ENCODE measurements at regions not wholly inside any gene's neighbourhood (a gene's known extent, or its start where the extent isn't known, plus 50 kb on each side); places are given as distances from the start of the nearest gene placed in this dataset.

DNA sequence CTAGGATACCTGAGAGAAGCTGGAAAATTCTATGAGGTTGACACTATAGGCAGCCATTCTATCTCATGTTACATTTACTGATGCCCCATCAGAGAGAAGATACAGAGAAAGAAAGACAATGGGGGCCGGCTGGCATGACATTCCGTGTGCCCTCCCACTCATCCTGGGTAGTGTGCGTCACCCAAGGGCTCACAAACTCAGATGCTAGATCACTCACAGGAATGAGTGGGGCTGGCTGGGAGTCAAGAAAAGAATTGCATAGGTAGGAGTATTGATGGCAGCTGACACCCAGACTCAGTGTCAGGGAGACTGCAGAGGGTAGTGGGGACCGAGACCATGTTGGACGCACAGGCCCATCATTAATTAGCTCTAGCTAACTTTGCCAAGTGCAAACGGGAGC lies 1113.5 kb upstream of the AUTS2 start:
- TF ChIP-seq, protein P1, sequence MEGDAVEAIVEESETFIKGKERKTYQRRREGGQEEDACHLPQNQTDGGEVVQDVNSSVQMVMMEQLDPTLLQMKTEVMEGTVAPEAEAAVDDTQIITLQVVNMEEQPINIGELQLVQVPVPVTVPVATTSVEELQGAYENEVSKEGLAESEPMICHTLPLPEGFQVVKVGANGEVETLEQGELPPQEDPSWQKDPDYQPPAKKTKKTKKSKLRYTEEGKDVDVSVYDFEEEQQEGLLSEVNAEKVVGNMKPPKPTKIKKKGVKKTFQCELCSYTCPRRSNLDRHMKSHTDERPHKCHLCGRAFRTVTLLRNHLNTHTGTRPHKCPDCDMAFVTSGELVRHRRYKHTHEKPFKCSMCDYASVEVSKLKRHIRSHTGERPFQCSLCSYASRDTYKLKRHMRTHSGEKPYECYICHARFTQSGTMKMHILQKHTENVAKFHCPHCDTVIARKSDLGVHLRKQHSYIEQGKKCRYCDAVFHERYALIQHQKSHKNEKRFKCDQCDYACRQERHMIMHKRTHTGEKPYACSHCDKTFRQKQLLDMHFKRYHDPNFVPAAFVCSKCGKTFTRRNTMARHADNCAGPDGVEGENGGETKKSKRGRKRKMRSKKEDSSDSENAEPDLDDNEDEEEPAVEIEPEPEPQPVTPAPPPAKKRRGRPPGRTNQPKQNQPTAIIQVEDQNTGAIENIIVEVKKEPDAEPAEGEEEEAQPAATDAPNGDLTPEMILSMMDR (IDR thresholded peaks at IDR 0.05; ENCODE audit: insufficient read depth, low read length, missing control alignments), result no peak
- ChIA-PET POLR2A (no interaction called here), CTCF (no interaction called here)
- no peak for DNase-seq (ENCODE audit: low read depth, low spot score)
- H3K4me3 ChIP-seq (ENCODE audit: low read depth, low read length), result no peak overlapping the region

DNA sequence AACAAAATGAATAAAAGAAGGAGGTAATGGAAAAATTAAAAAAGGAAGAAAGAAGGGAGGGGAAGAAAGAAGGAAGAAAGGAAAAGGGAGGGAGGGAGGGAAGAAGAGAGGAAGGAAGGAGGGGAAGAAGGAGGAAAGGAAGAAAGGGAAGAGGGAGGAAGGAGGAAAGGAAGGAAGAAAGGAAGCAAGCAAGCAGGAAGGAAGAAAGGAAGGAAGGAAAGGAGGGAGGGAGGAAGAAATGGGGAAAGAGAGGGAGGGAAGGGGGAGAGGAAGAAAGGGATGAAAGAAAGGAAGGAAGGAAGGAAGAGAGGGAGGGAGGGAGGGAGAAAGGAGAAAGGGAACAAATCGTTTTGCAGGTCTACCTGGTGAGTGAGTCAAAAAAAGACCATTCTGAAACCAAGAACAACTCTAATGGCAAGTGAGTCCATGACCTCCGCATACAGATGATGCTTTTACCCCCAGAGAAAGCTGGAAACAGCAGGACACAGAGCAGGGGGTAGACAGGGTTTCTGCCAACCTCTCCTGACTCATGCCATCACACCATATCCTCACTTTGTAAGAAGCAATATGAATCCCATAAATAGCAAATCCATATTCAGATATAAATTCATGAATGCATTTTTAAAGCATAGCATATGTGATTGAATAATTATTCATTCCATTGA lies 1112.9 kb upstream of the AUTS2 start:
- H3K4me3 ChIP-seq (ENCODE audit: low read depth, low read length), result no peak overlapping the region
- DNase-seq (ENCODE audit: low read depth, low spot score), result no peak
- ChIA-PET POLR2A (no interaction called here), CTCF (interaction anchor here (1.7 kb wide), 1 partner anchor 9 kb away, joined by 3 read pairs; no protein-coding TSS in a partner anchor)
- TF ChIP-seq, protein P1 (IDR thresholded peaks at IDR 0.05; ENCODE audit: insufficient read depth, low read length, missing control alignments), result no peak

DNA sequence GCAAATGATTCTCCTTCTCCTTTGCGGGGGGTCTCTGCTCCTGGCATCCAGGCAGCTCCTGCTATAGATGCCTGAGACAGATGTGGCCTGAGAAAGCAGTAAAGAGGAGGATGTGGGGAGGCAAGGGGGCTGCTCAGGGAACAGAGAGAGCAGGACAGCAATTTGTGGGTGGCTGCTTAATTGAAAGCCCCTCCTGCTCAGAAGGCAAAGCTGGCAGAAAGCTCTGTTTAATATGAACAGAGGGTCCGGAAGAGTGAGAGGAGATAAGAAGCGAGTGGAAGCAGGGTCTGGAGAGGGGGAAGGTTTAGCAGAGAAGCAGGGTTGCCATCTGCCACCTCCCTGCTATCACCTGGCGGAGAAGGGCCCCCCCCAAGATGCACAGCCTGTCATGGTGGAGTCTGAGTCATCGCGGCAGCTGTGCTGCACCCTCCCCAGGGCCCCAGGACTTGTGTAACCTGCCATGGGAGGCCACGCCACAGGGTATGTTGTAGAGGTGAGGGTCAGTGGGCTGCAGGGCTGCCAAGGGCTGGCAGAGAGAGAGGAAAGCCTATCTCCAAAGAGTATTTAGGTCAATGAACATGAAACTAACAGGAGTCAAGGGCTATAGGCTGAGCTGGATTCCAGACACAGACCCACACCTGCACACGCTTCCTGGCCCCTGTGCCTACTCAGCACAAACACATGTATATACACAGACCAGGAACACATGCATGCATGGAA lies 1109.8 kb upstream of the AUTS2 start:
- DNase-seq (ENCODE audit: low read depth, low spot score), result no peak
- POLR2A ChIA-PET, result no interaction called here
- CTCF ChIA-PET, result no interaction called here
- H3K4me3 ChIP-seq (ENCODE audit: low read depth, low read length), result no peak overlapping the region
- TF ChIP-seq, protein P1 (IDR thresholded peaks at IDR 0.05; ENCODE audit: insufficient read depth, low read length, missing control alignments), result no peak

DNA sequence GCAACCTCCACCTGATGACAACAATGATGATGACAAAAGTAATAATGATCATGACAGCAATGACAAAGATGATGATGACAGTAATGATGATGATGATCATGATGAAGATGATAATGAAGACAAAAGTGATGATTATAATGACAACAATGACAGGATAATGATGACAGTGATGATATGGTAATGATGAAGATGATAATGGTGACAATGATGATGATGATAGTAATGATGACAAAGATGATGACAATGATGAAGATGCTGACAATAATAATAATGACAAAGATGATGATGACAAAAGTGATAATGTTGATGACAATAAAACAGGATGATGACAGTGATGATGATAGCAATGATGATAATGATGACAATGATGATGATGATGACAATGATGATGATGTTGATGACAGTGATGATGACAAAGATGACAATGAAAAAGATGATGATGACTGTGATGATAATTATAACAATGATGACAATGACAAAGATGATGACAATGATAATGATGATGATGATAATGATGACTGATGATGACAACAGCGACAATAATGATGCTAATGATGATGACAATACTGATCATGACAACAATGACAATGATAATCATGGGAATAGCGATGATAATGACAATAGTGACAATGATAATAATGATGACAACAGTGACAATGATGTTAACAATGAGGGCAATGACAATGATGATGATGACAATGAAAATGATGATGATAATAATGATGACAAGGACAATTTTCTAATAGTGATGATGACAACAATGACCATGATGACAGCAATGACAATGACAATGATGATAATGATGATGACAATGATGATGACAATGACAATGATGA lies 1106.5 kb upstream of the AUTS2 start:
- DNase-seq (ENCODE audit: low read depth, low spot score), result no peak

DNA sequence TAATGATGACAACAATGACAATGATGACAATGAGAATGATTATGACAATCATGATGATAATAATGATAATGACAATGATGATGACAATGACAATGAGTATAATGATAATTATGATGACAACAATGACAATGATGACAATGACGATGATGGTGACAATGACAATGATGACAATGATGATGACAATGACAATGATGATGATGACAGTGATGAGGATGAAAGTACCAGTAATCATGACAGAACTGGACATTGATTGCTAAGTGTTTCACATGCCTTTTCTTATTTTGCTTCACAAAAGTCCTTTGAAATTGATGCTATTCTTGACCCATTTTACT lies 1106.0 kb upstream of the AUTS2 start:
- POLR2A ChIA-PET, result no interaction called here
- TF ChIP-seq, protein P1 (IDR thresholded peaks at IDR 0.05; ENCODE audit: insufficient read depth, low read length, missing control alignments), result no peak
- CTCF ChIA-PET, result no interaction called here

More for the DNA sequence above, 1106.5 kb upstream of the AUTS2 start:
- ChIA-PET CTCF (no interaction called here), POLR2A (no interaction called here)
- no peak overlapping the region for H3K4me3 ChIP-seq (ENCODE audit: low read depth, low read length)
- TF ChIP-seq, protein P1 (IDR thresholded peaks at IDR 0.05; ENCODE audit: insufficient read depth, low read length, missing control alignments), result no peak

DNA sequence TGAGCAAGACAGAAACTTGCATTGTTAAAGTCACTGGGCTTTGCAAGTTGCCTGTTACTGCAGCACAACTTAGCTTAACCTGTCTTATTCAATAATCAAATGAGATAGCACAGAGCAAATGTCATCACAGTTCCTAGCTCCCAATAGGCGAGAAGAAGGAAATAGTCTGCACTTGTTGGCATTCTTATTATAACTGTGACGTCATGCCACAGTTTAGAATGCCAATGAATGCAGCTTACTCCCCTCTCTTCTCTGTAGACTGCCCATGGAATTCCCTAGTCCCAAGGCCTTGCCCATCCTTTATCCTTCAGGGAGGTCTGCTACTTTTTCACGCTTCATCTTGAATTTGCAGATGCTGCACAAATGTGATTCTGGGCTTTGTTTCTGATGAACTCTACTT lies 1094.9 kb upstream of the AUTS2 start:
- CTCF ChIA-PET, result no interaction called here
- no peak overlapping the region for H3K4me3 ChIP-seq (ENCODE audit: low read depth, low read length)

More for the DNA sequence above, 1106.0 kb upstream of the AUTS2 start:
- no peak overlapping the region for H3K4me3 ChIP-seq (ENCODE audit: low read depth, low read length)
- no peak for DNase-seq (ENCODE audit: low read depth, low spot score)

More for the DNA sequence above, 1094.9 kb upstream of the AUTS2 start:
- TF ChIP-seq, protein P1 (IDR thresholded peaks at IDR 0.05; ENCODE audit: insufficient read depth, low read length, missing control alignments), result no peak
- POLR2A ChIA-PET, result no interaction called here
- DNase-seq (ENCODE audit: low read depth, low spot score), result no peak
